Vagina (tissue), 2 donors: ENCODE measurements at regions not wholly inside any gene's neighbourhood (a gene's known extent, or its start where the extent isn't known, plus 50 kb on each side); places are given as distances from the start of the nearest gene placed in this dataset.

Source experiments
- POLR2AphosphoS5 ChIP-seq, 2 donors: sonication (generic); formaldehyde crosslinking; IDR thresholded peaks; one replicate each; pipeline ENCODE4 v1.9.0; 2017; ENCODE audit warnings: antibody characterized with exemption in 2 of 2, mild to moderate bottlenecking in 2 of 2, low read depth in 1 of 2; ENCODE audit not compliant: insufficient read depth in 1 of 2
- TF ChIP-seq, protein P1 (sequence below), 3 experiments: fragments of 450-650 bp in 2 of 3; fragments of 200-600 bp in 1 of 3; sonication (generic) in 1 of 3; IDR thresholded peaks; one replicate each; pipeline ENCODE4 v1.5.1; 2017 to 2019; ENCODE audit warnings: antibody characterized with exemption in 3 of 3, mild to moderate bottlenecking in 2 of 3, moderate library complexity in 2 of 3

DNA sequence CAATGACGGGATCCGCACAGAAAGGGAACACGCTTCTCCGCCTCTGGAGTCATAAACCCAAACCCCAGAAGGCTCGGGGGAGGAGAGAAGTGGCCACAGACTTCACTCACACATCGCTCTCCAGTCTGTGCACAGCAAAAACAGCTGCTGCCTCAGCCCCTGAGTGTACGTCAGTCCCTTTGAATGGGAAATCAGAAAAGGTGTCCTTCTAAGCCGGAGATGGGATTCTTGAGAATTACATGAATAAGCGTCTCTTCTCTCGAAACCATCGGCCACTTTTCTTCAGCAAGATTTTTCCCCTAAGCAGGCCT is 78.3 kb downstream of the PDCL3 start:
- TF ChIP-seq, protein P1, sequence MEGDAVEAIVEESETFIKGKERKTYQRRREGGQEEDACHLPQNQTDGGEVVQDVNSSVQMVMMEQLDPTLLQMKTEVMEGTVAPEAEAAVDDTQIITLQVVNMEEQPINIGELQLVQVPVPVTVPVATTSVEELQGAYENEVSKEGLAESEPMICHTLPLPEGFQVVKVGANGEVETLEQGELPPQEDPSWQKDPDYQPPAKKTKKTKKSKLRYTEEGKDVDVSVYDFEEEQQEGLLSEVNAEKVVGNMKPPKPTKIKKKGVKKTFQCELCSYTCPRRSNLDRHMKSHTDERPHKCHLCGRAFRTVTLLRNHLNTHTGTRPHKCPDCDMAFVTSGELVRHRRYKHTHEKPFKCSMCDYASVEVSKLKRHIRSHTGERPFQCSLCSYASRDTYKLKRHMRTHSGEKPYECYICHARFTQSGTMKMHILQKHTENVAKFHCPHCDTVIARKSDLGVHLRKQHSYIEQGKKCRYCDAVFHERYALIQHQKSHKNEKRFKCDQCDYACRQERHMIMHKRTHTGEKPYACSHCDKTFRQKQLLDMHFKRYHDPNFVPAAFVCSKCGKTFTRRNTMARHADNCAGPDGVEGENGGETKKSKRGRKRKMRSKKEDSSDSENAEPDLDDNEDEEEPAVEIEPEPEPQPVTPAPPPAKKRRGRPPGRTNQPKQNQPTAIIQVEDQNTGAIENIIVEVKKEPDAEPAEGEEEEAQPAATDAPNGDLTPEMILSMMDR (IDR thresholded peaks at IDR 0.05): no peak
- no peak for TF ChIP-seq POLR2AphosphoS5 (IDR thresholded peaks at IDR 0.05; ENCODE audit: insufficient read depth in 1 of 2, low read depth in 1 of 2)
